Gastroesophageal sphincter (tissue), 3 donors: ENCODE measurements at regions not wholly inside any gene's neighbourhood (a gene's known extent, or its start where the extent isn't known, plus 50 kb on each side); places are given as distances from the start of the nearest gene placed in this dataset.

Source experiments
- CTCF ChIP-seq, 4 experiments: fragments of 200-600 bp in 2 of 4; fragments of 450-650 bp in 2 of 4; sonication (generic) in 1 of 4; IDR thresholded peaks; one replicate each; pipeline ENCODE4 v1.5.1; 2017 to 2019; ENCODE audit warnings: antibody characterized with exemption in 4 of 4, mild to moderate bottlenecking in 2 of 4, moderate library complexity in 2 of 4
- EP300 ChIP-seq: sonication (generic); formaldehyde crosslinking; IDR thresholded peaks from one replicate; pipeline ENCODE4 v1.6.1; 2017; ENCODE audit warnings: antibody characterized with exemption, mild to moderate bottlenecking
- POLR2A ChIP-seq, 2 donors: fragments of 450-650 bp; IDR thresholded peaks; one replicate each; pipeline ENCODE4 v1.6.1; 2017; ENCODE audit warnings: antibody characterized with exemption in 2 of 2, mild to moderate bottlenecking in 2 of 2, moderate library complexity in 1 of 2
- POLR2AphosphoS5 ChIP-seq: sonication (generic); formaldehyde crosslinking; IDR thresholded peaks from one replicate; pipeline ENCODE4 v1.6.1; 2017; ENCODE audit warnings: antibody characterized with exemption

GRCh38 chr10:109698086-109698485 is 225.2 kb downstream of the XPNPEP1 start:
- no peak for TF ChIP-seq POLR2AphosphoS5
- no peak for TF ChIP-seq CTCF (IDR thresholded peaks at IDR 0.05)
- TF ChIP-seq POLR2A (IDR thresholded peaks at IDR 0.05): no peak
- no peak for TF ChIP-seq EP300
